Right lobe of liver (tissue), 4 donors: ENCODE measurements at regions not wholly inside any gene's neighbourhood (a gene's known extent, or its start where the extent isn't known, plus 50 kb on each side); places are given as distances from the start of the nearest gene placed in this dataset.

Source experiments
- POLR2A ChIP-seq: fragments of 450-650 bp; IDR thresholded peaks from one replicate; pipeline ENCODE4 v1.6.1; 2017; ENCODE audit warnings: antibody characterized with exemption, mild to moderate bottlenecking
- TF ChIP-seq, protein P1 (sequence below), 4 donors: fragments of 200-600 bp in 3 of 4; fragments of 450-650 bp in 1 of 4; IDR thresholded peaks; one replicate each; pipeline versions ENCODE4 v1.5.1 to v1.8.0; 2016 to 2022; ENCODE audit warnings: antibody characterized with exemption in 4 of 4, mild to moderate bottlenecking in 2 of 4
- donor health status: DM: no; HTN: no; CAD: no.
- donor health status: DM: no; HTN: no; CAD: no.
- donor health status: DM: no; HTN: yes; CAD: no.

DNA sequence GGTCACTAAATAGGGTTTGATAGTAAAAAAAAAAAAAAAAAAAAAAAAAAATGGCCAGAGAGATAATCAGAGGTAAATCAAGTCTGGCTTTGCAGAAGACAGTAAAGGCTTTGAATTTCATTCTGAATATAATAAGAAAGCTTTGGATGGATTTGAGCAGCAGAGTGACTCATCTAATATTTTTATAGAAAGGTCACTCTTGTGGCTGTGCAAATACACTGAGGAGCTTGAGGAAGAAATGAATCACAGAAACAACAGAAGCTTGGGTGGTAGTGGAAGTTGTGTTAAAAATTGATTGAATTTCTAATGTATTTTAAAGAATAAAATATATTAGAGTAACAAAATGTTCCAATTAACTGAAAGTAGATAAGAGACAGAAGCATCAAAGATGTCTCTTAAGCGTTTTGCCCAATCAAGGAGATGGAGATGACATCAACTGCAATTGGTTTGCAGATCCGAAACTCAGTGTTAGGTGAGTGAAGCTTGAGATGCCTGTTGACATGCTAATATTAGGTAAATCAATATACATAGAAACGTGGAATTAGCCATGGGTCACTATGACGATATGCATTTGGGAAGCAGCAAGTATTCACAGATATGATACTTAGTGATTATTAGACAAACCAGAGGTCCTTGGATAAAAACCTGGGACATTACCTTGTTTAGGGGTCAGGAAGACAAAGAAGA, 280.5 kb downstream of the GPM6A start:
- TF ChIP-seq, protein P1, sequence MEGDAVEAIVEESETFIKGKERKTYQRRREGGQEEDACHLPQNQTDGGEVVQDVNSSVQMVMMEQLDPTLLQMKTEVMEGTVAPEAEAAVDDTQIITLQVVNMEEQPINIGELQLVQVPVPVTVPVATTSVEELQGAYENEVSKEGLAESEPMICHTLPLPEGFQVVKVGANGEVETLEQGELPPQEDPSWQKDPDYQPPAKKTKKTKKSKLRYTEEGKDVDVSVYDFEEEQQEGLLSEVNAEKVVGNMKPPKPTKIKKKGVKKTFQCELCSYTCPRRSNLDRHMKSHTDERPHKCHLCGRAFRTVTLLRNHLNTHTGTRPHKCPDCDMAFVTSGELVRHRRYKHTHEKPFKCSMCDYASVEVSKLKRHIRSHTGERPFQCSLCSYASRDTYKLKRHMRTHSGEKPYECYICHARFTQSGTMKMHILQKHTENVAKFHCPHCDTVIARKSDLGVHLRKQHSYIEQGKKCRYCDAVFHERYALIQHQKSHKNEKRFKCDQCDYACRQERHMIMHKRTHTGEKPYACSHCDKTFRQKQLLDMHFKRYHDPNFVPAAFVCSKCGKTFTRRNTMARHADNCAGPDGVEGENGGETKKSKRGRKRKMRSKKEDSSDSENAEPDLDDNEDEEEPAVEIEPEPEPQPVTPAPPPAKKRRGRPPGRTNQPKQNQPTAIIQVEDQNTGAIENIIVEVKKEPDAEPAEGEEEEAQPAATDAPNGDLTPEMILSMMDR (IDR thresholded peaks at IDR 0.05): no peak
- no peak for TF ChIP-seq POLR2A
